PC-9 (cell line): ENCODE measurements at regions not wholly inside any gene's neighbourhood (a gene's known extent, or its start where the extent isn't known, plus 50 kb on each side); places are given as distances from the start of the nearest gene placed in this dataset.
A peak's percentile ranks its signal among the peaks of the same experiment; 100 is the strongest.

Experiments
- BruUV-seq: library from RNA; stranded (reverse); fragments of 400-500 nt; replicated peaks from 2 replicates; lab custom pipeline; 2021; lab: Mats Ljungman, UMichigan
- CTCF ChIA-PET: fragments of 300-600 bp; sonication (Branson Sonifier 250); formaldehyde crosslinking; loops from one replicate; lab custom pipeline; 2022; ENCODE audit warnings: antibody characterized with exemption; lab: Charles Lee
- POLR2A ChIA-PET: fragments of 300-600 bp; sonication (Branson Sonifier 250); formaldehyde crosslinking; loops from one replicate; lab custom pipeline; 2022; ENCODE audit warnings: antibody characterized with exemption; ENCODE audit not compliant: unreplicated experiment; lab: Charles Lee
- DNase-seq, 2 experiments: peaks; one replicate each; pipeline versions ENCODE4 v3.0.0 to v3.0.0-alpha.2; 2015 to 2022; ENCODE audit warnings: mixed read lengths in 1 of 2
- H2AFZ ChIP-seq: fragments of 200-600 bp; sonication (generic); 2 replicates; pipeline ENCODE4 v1.8.1; 2017; ENCODE audit warnings: antibody characterized with exemption
- H3F3A ChIP-seq: fragments of 200-600 bp; sonication (generic); 2 replicates; pipeline ENCODE4 v1.8.1; 2017; ENCODE audit warnings: antibody characterized with exemption, mild to moderate bottlenecking, low read depth; ENCODE audit not compliant: insufficient read depth
- H3K27ac ChIP-seq: fragments of 200-600 bp; sonication (generic); 2 replicates; pipeline ENCODE4 v1.6.1; 2016; ENCODE audit warnings: mixed run types
- H3K27me3 ChIP-seq: fragments of 200-600 bp; sonication (generic); 2 replicates; pipeline ENCODE4 v1.6.1; 2016; ENCODE audit warnings: low read depth, mixed run types; ENCODE audit not compliant: insufficient read depth
- H3K36me3 ChIP-seq: fragments of 200-600 bp; sonication (generic); 2 replicates; pipeline ENCODE4 v1.6.1; 2016; ENCODE audit warnings: low read depth, mixed run types
- H3K4me1 ChIP-seq: fragments of 200-600 bp; sonication (generic); replicated peaks from 2 replicates; pipeline ENCODE4 v1.6.1; 2016; ENCODE audit warnings: mixed run types; ENCODE audit not compliant: insufficient read depth
- H3K4me2 ChIP-seq: fragments of 200-600 bp; sonication (generic); 2 replicates; pipeline ENCODE4 v1.6.1; 2017; ENCODE audit warnings: mixed run types
- H3K4me3 ChIP-seq: fragments of 200-600 bp; sonication (generic); 2 replicates; pipeline ENCODE4 v1.6.1; 2016; ENCODE audit warnings: mixed run types
- H3K79me2 ChIP-seq: fragments of 200-600 bp; sonication (generic); 2 replicates; pipeline ENCODE4 v1.6.1; 2017; ENCODE audit warnings: low read depth, mixed run types
- H3K9me2 ChIP-seq: fragments of 200-600 bp; sonication (generic); 2 replicates; pipeline ENCODE4 v1.8.1; 2017; ENCODE audit warnings: mild to moderate bottlenecking; ENCODE audit not compliant: insufficient read depth
- H3K9me3 ChIP-seq: fragments of 200-600 bp; sonication (generic); 2 replicates; pipeline ENCODE4 v1.8.1; 2016; ENCODE audit warnings: low read depth; ENCODE audit not compliant: insufficient read depth
- H4K20me1 ChIP-seq: fragments of 200-600 bp; sonication (generic); 2 replicates; pipeline ENCODE4 v1.8.1; 2017; ENCODE audit not compliant: insufficient read depth
- EZH2 ChIP-seq: fragments of 200-600 bp; sonication (generic); IDR thresholded peaks from 2 replicates; pipeline ENCODE4 v1.8.0; 2017; ENCODE audit warnings: antibody characterized with exemption, low read depth
- intact Hi-C: fragments of 100-400 bp; cut with micrococcal nuclease; formaldehyde crosslinking; loops from one replicate; pipeline ENCODE4 v1.10.0; 2022; ENCODE audit not compliant: unreplicated experiment
- TF ChIP-seq, protein P1 (sequence below): fragments of 200-600 bp; sonication (generic); conservative IDR thresholded peaks from 2 replicates; pipeline ENCODE4 v1.6.1; 2017; ENCODE audit warnings: mixed run types, antibody characterized with exemption, mild to moderate bottlenecking, moderate library complexity

DNA sequence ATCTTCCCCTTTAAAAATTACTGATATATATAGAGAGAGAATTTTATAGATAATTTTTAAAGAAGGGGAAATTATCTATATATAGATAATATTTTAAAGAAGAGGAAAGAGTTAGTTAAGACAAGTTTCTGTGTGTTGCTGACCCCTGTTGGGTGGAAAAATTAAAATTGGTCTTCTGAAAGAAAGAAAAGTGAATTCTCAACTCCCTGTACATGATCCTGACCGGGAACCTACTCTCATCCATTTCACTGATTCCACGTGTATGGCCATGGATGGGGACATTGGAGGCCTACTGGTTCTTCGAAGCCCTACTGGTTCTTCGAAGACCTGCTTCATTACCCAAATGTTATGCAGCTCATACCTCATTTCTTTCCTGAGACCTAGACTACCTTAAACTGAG lies 53.0 kb upstream of the TCF21 start:
- H3K36me3 ChIP-seq = no peaks in the 10 kb centered on the region
- no TSS peak for BruUV-seq
- POLR2A ChIA-PET = interaction anchor here (0.6 kb wide), 1 partner anchor 200 kb away, joined by 3 read pairs; no protein-coding TSS in a partner anchor
- H3K9me2 ChIP-seq = no peaks in the 10 kb centered on the region
- H3K27ac ChIP-seq = no peak overlapping the region
- H4K20me1 ChIP-seq = no peaks in the 10 kb centered on the region
- intact Hi-C loops = loop anchor here (5.0 kb wide), 1 partner anchor 89 kb away; no protein-coding TSS in a partner anchor
- no peaks in the 10 kb centered on the region for H3K27me3 ChIP-seq
- no peak overlapping the region for H3K4me2 ChIP-seq
- no peaks in the 10 kb centered on the region for H3K79me2 ChIP-seq
- CTCF ChIA-PET = interaction anchor here (0.6 kb wide), 1 partner anchor 80 kb away, joined by 3 read pairs; no protein-coding TSS in a partner anchor
- DNase-seq = no peak
- no peak overlapping the region for H2AFZ ChIP-seq
- TF ChIP-seq, protein P1, sequence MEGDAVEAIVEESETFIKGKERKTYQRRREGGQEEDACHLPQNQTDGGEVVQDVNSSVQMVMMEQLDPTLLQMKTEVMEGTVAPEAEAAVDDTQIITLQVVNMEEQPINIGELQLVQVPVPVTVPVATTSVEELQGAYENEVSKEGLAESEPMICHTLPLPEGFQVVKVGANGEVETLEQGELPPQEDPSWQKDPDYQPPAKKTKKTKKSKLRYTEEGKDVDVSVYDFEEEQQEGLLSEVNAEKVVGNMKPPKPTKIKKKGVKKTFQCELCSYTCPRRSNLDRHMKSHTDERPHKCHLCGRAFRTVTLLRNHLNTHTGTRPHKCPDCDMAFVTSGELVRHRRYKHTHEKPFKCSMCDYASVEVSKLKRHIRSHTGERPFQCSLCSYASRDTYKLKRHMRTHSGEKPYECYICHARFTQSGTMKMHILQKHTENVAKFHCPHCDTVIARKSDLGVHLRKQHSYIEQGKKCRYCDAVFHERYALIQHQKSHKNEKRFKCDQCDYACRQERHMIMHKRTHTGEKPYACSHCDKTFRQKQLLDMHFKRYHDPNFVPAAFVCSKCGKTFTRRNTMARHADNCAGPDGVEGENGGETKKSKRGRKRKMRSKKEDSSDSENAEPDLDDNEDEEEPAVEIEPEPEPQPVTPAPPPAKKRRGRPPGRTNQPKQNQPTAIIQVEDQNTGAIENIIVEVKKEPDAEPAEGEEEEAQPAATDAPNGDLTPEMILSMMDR = no peak; the same call in 1 of the 2 replicates
- TF ChIP-seq EZH2 = no peak
- H3K4me1 ChIP-seq = no peaks in the 10 kb centered on the region; the same call in 1 of the 2 replicates
- H3K9me3 ChIP-seq = no peaks in the 10 kb centered on the region
- H3F3A ChIP-seq = no peaks in the 10 kb centered on the region
- H3K4me3 ChIP-seq = no peak overlapping the region

DNA sequence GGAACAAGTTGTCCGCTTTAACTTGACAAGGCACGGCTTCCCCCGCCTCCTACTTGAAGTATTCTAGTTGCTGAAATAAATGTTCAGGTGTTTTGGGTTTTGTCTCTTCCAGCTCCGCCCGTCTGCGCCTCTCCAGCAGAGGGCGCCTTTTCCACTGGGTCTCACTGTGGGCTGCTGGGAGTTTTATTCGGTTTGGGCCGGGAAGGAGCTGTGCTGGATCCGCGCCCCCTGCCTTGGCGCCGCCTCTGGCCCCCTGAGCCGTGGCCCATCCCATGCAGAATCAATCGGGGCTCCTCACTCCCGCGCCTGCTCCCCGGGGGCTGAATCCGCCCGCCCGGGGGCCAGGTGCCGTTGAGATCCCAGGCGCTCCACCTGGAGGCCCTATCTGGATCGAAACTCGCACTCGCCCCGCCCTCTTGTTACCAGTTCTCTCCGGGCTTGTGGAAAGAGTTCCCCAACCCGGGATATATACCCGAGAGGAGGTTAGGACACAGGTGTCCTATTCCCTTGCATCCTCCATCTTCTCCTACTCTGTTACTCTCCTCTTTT lies 51.0 kb upstream of the TCF21 start:
- TSS peak; percentile 65 for BruUV-seq
- Histone ChIP-seq H3K4me3 (peak overlapping the region; percentile 61), H3F3A (no peaks in the 10 kb centered on the region), H3K27ac (peak overlapping the region; percentile 76), H3K79me2 (no peaks in the 10 kb centered on the region), H3K9me3 (no peaks in the 10 kb centered on the region), H2AFZ (peak overlapping the region; percentile 94), H3K36me3 (no peaks in the 10 kb centered on the region), H4K20me1 (no peaks in the 10 kb centered on the region), H3K4me2 (peak overlapping the region; percentile 89), H3K4me1 (no peaks in the 10 kb centered on the region; the same call in 1 of the 2 replicates), H3K9me2 (no peaks in the 10 kb centered on the region), H3K27me3 (no peaks in the 10 kb centered on the region)
- intact Hi-C loops = loop anchor here (1.0 to 5.0 kb wide), 5 partner anchors 74 to 269 kb away; no protein-coding TSS in a partner anchor
- DNase-seq = peak; percentile 55 to 84
- CTCF ChIA-PET = interaction anchor here (0.6 to 1.4 kb wide), 3 partner anchors 79 to 269 kb away, joined by 6 to 11 read pairs (median 8); no protein-coding TSS in a partner anchor
- TF ChIP-seq EZH2 = no peak
- TF ChIP-seq, protein P1 = peak; percentile 98
- POLR2A ChIA-PET = interaction anchor here (0.5 to 0.6 kb wide), 3 partner anchors 78 to 1154 kb away, joined by 3 to 4 read pairs (median 3); no protein-coding TSS in a partner anchor
